Epithelial cell of prostate (primary cell): ENCODE measurements at regions not wholly inside any gene's neighbourhood (a gene's known extent, or its start where the extent isn't known, plus 50 kb on each side); places are given as distances from the start of the nearest gene placed in this dataset.

Experiments
- DNase-seq: peaks from one replicate; pipeline ENCODE4 v3.0.0-alpha.2; 2011; ENCODE audit warnings: low read depth, low spot score
- H3K27ac ChIP-seq: fragments of 450-650 bp; 2 replicates; pipeline ENCODE4 v1.5.1; 2017; ENCODE audit warnings: mild to moderate bottlenecking

- DNase-seq: no peak
These were observed 194.0 kb upstream of the HHIP start for GRCh38 chr4:144451766-144452450.

DNA sequence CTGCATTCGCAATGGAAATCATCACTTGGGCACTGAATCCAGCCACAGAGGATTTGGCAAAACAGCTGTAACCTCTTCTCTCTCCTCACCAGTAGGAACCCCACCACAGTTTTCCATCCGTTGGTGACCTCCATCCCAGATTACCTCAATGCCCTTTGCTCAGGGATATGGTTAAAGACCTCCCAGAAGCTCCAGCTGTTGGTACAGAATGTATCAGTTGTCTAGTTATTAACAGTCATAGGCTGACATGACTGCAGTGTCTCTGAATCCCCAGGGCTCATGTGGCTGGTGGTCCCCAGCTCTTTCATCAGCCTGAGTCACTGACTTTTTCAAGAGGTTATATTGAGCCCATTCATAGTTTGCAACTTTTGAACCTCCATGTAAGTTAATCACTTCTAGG lies 189.8 kb upstream of the HHIP start:
- no peak for DNase-seq
- H3K27ac ChIP-seq: no peak overlapping the region

More at GRCh38 chr4:144451766-144452450, 194.0 kb upstream of the HHIP start:
- no peak overlapping the region for H3K27ac ChIP-seq

DNA sequence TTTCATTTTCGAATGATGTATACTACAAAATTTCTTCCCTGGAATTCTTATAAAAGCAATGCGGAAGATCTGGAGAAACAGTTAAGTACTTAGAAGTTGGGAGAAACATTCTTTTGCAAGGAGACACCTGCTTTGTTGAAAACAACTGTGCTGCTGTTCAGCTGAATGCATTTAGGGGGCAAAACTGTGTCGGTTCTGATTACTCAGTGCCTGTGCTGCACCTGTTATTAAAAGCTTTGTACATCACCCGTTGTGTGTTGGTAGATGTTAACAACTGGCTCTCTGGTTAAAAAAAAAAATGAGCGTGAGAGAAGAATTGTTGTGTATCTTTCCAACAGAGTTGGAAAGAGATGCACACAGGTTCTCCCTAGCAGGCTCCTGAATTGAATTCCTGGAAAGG lies 184.1 kb upstream of the HHIP start:
- DNase-seq: no peak
- no peak overlapping the region for H3K27ac ChIP-seq

GRCh38 chr4:144463236-144463635 lies 182.7 kb upstream of the HHIP start:
- DNase-seq: no peak

GRCh38 chr4:144463896-144464295 lies 182.1 kb upstream of the HHIP start:
- H3K27ac ChIP-seq: no peak overlapping the region
- DNase-seq: no peak

More at GRCh38 chr4:144463236-144463635, 182.7 kb upstream of the HHIP start:
- no peak overlapping the region for H3K27ac ChIP-seq

DNA sequence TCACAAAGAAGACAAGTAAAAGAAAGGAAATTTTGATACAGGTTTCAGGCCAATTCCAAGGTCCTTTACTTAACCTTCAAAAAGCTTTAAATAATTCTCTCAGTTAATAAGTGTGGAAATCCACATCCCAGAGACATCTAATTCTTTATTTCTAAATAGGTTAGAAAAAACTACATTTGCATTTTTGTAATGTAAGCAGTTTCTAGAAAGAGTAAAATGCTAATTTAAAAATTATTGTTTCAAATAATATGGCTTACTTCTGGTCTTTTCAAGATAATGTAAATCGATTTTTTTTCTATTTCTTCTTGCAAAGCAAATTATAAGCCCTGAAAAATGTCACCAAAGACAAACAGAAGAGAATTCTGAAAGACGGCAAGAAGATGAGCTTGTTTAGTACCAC lies 180.4 kb upstream of the HHIP start:
- no peak for DNase-seq

DNA sequence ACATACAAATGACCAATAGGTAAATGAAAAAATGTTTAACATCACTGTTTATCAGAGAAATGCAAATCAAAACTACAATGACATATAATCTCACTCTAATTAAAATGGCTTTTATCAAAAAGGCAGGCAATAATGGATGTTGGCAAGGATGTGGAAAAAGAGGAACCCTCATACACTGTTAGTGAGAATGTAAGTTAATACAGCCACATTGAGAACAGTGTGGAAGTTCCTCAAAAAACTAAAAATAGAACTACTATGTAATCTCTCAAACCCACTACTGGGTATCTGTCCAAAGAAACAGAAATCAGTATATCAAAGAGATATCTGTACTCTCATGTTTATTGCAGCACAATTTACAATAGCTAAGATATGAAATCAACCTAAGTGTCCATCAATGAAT lies 165.9 kb upstream of the HHIP start:
- no peak for DNase-seq
- no peak overlapping the region for H3K27ac ChIP-seq

More for the DNA sequence above, 180.4 kb upstream of the HHIP start:
- no peak overlapping the region for H3K27ac ChIP-seq

- DNase-seq: no peak
- no peak overlapping the region for H3K27ac ChIP-seq
These were observed 156.1 kb upstream of the HHIP start for GRCh38 chr4:144489831-144490230.

GRCh38 chr4:144494280-144494679 lies 151.7 kb upstream of the HHIP start:
- DNase-seq: no peak
- no peak overlapping the region for H3K27ac ChIP-seq

DNA sequence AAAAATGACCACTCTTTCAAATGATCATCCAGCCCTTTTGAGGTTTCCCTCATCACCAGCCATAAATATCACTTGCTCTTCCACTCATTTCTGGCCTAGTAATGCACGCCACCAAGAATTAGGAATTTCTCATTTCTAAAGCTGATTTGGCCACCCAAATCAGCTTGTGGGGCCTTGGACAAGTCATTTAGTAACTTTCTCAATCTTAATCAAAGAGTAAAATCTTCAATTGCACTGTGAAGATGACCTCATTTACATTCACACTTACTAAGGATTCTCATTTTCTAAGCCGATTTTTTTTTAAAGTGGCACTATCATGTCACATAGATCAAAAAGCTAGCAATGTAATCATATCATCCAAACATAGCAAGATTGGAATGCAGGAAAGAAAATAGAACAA lies 150.0 kb upstream of the HHIP start:
- no peak overlapping the region for H3K27ac ChIP-seq
- no peak for DNase-seq

DNA sequence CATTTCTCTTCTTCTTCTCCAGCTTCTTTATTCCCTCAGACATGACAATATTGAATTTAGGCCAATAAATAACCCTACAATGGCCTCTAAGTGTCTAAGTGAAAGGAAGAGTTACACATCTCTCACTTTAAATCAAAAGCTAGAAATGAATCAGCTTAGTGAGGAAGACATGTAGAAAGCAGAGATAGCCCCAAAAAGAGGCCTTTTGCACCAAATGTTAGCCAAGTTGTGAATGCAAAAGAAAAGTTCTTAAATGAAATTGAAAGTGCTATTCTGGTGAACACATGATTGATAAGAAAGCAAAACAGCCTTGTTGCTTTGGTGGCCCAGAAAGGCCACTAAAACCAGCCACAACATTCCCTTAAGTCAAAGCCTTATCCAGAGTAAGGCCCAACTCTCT lies 146.2 kb upstream of the HHIP start:
- no peak overlapping the region for H3K27ac ChIP-seq
- no peak for DNase-seq

- no peak overlapping the region for H3K27ac ChIP-seq
- no peak for DNase-seq
These were observed 144.7 kb upstream of the HHIP start for GRCh38 chr4:144501231-144501780.

GRCh38 chr4:144504883-144505282 lies 141.1 kb upstream of the HHIP start:
- no peak for DNase-seq
- no peak overlapping the region for H3K27ac ChIP-seq

DNA sequence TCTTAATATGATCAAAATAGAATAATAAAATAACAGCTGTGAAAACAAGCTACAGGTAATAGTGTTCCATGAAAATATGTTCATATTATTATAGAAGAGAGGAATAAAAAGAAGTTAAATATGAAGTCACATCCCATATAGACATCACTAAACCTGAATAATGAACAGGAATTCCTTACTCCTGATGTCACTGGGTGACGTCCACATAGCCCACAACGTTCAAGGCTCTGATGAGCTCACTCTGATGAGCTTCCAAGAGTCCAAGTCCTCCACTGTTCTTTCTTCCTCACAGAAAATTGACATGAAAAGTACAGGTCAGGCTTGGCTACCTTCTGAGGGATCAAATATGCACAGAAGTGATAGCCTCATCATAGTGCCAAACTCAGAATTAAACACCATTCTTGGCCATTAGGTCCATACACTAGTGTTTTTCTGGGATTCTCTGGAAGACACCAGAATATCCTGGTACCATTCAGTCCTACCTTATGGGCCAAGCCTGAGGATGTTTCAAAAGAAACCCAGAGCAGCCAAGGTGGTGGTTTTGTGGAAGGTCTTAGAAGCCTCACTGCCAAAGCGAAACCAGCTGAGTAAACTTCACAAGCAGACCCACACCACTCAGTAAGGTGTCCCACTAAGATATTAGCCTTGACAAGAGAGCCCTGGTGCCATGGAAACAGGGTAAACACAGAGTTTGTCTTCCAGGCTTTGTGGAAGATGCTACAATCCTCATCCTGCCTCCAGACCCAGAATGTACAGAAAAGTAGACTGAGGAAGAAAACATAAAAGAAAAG lies 138.4 kb upstream of the HHIP start:
- no peak for DNase-seq

GRCh38 chr4:144509088-144510015 lies 136.6 kb upstream of the HHIP start:
- no peak for DNase-seq
- no peak overlapping the region for H3K27ac ChIP-seq

More for the DNA sequence above, 138.4 kb upstream of the HHIP start:
- H3K27ac ChIP-seq: no peak overlapping the region

- no peak for DNase-seq
- no peak overlapping the region for H3K27ac ChIP-seq
These were observed 131.2 kb upstream of the HHIP start for GRCh38 chr4:144514736-144515135.

GRCh38 chr4:144518181-144518895 lies 127.6 kb upstream of the HHIP start:
- no peak for DNase-seq
- no peak overlapping the region for H3K27ac ChIP-seq

GRCh38 chr4:144531841-144532240 lies 114.1 kb upstream of the HHIP start:
- no peak overlapping the region for H3K27ac ChIP-seq

DNA sequence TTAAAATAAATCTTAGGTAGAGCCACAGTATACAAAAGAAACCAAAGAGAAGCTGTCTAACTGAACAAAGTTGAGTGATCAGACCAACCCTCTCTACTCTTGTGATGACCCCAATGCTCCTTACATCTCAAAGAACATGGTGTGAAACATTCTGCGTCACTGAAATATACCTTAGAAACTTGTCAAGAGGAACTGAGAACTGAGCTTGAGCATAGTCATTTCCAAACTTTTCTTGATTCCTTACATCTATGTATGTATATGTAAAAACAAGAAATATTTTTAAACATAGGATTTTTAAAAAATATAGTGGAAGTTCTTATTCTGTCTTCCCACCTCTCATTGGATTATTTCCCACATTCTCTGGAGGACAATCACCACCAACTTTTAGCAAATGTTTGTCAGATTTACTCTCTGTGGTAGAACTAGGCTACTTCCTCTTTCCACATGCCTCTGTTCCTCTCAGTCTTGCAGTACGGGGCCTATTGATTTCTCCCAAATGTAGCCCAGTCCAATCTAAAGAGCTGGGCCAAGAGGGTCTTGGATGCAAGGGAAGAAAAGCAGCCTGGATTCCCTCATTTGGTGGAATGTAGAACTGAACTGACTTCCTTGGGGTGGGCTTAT lies 98.2 kb upstream of the HHIP start:
- H3K27ac ChIP-seq: no peak overlapping the region
- DNase-seq: no peak

More at GRCh38 chr4:144531841-144532240, 114.1 kb upstream of the HHIP start:
- no peak for DNase-seq
